EH (cell line): ENCODE measurements at regions not wholly inside any gene's neighbourhood (a gene's known extent, or its start where the extent isn't known, plus 50 kb on each side); places are given as distances from the start of the nearest gene placed in this dataset.

Source experiments
- DNase-seq: peaks from one replicate; pipeline ENCODE4 v3.0.0-alpha.2; 2015; ENCODE audit warnings: low read depth

DNA sequence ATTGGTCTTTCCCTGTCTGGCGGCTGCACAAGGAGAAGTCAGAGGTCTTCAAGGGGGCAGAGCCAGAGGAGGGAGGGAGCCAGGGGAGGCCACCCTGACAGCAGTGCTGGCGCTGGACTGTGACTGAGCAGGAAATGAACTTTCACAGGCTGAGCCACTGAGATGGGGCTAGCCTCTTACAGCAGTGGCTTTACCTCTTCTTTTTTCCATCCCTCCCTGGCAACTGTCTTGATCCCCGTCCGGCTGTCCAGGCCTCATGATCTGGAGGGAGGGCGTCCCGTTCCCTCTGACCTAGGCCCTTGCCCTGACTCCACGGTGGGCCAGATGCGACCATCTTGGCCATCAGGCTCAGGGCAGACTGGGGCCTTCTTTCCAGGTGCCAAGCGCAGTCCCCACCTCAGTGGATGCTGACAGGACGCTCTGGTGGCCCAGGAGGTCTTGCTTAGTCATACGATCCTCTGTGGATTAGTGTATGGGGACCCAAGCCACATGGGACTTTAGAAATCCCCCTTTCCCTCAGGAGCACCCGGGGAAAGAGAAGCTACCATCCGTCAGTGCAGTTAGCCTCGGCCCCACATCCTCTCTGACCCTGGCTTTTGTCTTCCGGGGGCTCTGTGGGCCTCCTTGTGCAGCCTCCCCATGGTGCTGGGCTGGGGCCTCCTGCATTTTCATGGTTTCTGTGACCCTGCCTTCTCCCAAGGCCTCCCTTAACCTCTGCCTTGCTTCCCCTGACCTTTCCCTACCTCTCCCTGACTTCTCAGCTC is 57.4 kb upstream of the CCDC167 start:
- DNase-seq: no peak

DNA sequence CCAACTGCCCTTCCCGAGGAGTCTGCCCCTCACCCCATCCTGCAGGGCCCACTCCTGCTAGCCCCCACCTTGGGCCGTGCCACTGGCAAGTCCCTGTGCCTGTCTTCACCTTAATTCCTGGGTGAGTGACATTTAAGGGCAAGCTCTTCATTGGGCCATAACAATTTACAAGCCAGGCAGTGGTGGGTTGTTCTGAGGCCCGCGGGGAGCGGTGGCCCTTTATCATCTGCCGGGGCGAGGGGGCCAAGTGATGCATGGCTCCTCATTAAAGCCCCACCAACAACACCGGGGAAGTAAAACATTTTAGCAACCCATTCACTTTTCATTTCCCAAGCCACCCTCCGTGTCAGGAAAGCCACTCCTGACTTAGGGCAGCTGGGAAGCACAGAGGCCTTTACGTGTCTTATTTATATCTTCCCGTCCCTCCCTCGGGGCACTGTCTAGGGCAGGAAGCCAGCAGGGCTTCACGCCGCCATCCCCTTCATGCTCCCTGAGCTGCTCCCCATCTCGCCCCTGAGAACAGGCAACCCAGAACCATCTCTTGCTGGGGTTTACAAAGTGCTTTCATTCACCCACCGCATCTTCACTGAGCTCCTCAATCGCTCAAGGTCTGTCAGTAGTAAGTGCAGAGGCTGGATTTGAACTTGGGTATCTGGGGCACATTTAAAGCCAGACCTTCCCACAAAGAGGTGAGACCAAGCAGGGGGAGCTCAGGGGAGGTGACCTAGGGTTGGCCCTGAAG is 55.5 kb upstream of the CCDC167 start:
- DNase-seq: peak; percentile 42

DNA sequence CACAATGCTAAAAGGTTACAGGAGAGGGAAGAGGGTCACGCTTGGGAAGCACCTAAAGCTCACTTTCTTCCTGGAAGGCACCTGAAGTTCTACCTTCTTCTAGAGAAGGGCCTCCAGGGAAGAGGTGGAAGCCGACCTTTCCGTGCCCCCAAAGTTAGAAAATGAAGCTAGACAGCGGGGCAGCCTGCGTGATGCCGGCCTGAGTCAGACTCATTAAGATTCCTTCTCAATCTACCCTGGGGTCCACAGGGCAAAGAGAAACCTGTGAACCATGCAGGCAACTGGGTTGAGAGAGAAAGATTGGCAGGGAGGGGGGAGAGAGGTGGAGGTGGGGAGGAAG is 54.8 kb upstream of the CCDC167 start:
- DNase-seq: peak; percentile 77

DNA sequence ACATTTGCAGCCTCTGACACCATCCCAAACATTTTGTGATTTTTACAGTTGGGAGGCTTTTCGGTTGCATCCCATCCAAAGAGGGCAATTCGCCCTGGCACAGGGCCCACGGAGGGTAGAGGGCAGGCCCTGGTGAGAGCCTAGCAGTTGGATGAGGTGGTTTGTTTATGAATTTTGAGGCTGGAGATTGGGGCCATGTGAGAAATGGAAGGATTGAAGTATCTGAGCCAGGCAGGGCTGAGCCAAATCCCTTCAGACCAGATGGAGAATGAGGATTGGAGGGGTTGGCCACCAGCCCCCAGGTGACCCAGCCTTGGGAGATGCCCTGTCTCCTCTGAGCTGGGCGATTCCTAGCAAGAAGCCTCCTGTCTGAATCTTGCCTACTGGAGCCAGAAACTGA is 52.6 kb upstream of the CCDC167 start:
- DNase-seq: no peak

DNA sequence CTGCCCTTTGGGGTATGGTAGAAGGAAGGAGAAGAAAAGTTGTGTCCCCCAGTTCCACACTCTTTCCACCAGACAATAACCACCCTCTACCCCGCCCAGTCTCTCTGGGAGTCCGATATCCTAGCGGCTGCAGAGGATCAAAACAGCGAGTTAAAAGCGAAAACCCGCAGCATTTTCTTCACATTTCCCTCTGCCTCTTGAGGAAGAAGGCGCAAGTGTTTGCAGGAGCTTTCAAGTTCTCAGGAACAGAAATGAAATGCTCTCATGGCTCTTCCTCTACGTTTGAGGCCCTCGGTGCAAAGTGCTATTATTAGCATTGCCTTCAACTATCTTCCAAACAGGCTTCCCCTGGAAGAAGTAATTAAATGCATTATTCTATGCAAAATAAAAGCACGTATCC is 52.2 kb upstream of the CCDC167 start:
- no peak for DNase-seq

DNA sequence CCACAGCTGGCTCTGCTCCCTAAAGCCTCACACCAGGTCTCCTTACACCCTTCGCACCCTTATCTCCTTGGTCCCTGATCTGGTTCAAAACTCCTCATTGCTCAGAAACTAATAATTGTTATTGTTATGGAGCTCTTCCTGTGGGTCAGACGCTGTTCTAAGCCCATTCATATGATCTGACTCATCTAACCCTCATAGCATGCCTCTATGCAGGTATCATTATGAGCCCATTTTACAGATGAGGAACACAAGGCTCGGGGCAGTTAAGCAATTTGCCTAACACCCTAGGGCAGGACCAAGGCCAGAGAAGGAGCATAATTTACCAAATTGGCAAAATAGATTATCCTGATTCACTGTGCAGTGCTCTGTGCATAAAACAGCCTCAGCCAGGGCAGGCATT is 51.8 kb upstream of the CCDC167 start:
- no peak for DNase-seq

DNA sequence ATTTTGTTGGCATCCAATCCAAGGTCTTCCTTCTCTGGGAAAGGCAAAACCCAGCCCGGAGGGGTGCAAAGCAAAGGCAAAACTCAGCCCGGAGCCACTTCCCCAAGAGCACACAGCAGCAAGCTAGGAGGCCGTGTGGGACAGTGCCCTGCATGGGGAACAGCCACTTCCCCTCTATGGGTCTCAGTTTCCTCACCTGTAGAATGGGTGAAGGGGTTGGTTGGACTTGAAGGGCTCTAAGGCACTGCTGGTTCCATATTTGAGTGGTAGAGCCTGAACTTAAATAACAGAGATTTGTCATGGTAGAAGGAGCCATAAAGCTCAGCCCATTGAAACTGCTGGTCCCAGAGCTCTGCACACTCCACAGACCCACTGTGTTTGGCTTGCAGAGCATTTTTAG is 51.3 kb upstream of the CCDC167 start:
- DNase-seq: no peak

DNA sequence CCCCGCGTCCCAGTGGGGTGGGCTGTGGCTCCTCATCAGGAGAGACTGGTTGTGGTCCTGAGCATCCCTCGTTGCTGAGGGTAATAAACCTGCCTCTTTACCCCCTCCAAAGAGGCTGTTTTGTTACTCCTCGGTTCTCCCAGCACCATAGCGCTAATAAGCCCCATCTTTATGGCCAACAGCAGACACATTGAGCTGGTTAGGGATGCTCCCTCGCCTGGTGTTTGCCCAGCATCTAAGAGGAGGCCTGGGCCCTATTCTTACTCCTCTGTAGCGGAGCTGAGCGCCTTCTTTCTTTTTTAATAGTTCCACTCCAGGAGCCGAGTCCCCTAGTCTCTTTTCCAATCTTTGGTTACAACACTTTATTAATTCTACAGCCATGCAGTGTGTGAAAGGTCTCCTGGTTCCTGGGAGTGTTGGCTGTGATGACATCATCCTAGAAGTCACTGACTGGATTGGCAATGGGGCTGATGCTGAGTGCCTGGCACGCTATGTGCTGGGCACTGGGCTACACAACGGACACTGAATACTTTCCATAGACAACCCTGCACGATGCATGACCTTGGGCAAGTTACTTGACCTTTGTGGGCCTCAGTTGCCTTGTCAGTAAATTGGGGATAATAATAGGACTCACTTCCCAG is 50.6 kb upstream of the CCDC167 start:
- peak; percentile 67 for DNase-seq

DNA sequence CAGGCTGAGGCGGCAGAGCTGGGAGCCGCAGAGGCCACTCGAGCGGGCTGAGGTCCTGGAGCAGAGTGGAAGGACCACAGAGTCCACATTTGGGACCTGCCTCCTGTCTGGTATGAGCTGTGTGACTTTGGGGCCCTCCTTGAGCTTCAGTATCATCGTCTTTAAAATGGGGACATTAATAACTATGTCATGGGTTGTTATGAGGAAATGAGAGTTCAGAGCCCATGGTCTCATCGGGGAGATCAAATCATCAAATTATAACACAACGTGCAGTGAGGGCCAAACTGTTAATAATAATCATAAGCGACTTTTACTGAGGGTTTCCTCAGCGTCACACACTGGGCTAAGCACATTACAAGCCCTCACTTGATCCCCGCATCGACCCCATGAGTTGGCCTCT is 49.9 kb upstream of the CCDC167 start:
- no peak for DNase-seq
